DMS 273 (cell line): ENCODE measurements at regions not wholly inside any gene's neighbourhood (a gene's known extent, or its start where the extent isn't known, plus 50 kb on each side); places are given as distances from the start of the nearest gene placed in this dataset.

Experiments
- DNase-seq: peaks from one replicate; lab custom pipeline; 2025; ENCODE audit not compliant: unreplicated experiment; lab: John Stamatoyannopoulos, UW

- peak; percentile 59 for DNase-seq
These were observed 1078.5 kb downstream of the TUSC7 start for GRCh38 chr3:117788061-117788460.

GRCh38 chr3:117788506-117788905 lies 1078.9 kb downstream of the TUSC7 start:
- peak; percentile 42 for DNase-seq

DNA sequence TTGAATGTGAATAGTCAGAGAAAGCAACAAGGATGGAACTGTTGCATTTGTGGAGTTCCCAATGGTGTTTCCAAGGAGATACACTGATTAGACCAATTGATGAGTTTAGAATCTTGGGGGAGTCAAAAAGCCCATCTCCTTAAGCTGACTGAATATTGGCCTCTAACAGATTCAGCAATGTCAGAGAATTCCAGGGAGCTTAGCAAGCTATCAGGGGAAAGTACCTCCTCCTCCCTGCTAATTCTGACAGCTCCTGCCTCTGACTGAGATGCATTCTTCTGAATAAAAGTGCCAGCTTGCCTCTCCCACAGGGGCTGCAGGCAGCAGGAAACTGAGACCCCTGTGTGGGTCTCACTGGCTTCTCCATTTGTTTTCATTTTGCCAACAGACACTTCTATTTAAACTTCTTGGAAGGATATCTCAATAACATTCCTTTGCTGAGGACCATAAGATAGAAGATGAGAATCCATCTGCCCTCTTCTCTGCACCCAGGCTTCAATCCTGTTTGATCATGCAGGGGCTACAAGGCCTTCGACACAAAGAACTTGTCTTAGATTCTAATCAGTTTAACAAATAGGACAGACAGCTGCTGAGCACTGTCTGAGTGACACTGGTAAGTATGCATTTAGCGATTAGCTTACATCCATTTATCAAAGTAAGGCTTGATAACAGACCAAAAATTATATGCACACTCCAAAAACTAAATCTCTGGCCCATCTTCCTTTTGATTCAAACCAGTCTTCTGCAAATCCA lies 1080.8 kb downstream of the TUSC7 start:
- no peak for DNase-seq

- peak; percentile 39 for DNase-seq
These were observed 1084.2 kb downstream of the TUSC7 start for GRCh38 chr3:117793622-117794265.

DNA sequence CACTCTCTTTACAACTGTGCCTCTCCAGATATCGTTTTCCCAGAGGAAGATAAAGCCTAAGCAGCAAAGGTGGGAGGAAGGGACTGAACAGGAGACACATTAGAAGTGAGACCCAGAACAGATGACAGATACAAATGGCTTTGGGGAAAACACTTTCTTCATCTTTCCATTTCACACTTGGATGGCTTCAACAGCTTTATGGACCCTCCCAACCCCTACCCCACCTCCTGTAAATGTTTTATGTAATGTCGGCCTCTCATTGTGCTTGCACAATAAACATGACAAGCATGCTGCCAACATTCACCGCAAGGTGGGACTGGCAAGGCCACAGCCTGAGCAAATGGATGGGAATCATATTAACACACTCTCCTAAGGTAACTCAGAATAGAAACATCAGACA lies 1088.6 kb downstream of the TUSC7 start:
- no peak for DNase-seq

DNA sequence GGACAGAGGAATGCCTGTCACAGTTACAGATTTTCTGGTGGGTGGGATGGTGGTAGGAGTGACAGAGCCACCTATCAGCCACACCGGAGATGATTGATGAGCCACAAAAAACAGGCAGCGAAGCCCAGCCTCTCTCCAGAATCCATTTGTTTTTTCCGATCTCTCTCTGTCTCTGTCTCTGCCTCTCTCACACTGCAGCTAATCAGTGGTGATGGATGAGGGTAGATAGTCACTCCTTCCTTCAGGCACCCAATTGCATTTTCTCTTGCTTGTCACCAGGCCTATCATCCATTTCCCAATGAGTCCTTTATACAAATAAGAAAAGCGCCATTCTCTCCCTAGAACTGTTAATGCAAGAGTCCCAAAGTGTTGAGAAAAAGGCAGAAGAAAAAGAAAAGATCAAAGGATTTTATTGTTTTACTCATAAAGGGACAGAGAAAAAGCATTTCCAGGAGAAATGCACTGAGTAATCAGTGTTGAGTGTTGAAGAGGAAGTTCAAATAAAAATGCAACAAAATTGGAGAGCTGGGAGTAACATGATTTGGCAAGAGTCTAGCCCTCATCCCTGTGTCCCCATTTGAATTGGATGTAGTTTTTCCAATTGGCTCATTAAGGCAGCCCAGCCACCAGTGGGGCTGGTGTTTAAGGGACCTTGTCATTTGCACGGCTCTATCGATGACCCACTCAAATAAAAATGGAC lies 1089.3 kb downstream of the TUSC7 start:
- no peak for DNase-seq

DNA sequence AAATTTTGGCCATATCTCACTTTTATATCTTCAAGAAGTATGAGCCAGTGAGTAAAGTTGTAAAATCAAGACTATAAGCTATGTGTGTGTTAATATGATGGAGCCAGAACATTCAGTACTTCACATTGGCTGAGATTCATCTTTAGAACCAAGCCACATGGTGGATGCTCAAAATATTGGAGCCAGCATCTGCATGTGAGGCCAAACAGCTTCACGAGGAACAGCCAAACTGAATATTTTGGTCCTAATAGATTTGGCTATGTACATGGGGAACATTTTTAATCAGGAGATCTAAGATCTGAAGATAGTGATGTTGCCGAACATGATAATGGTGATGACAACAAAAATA lies 1089.8 kb downstream of the TUSC7 start:
- DNase-seq = no peak

DNA sequence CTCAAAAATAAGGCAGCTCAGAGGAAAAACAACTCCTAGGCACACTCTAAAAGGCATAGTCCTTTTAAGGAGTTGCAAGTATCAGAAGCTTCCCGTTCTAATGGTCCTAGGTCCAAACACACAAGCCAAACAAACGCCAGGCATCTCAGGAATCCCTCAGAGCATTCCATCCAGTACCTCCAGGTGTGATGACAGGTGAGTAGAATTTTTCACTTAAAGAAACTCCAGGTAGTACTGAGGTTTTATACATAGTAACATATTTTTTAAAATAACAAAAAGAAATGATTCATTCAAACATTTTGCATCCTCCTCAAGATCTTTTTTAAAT lies 1092.3 kb downstream of the TUSC7 start:
- no peak for DNase-seq

DNA sequence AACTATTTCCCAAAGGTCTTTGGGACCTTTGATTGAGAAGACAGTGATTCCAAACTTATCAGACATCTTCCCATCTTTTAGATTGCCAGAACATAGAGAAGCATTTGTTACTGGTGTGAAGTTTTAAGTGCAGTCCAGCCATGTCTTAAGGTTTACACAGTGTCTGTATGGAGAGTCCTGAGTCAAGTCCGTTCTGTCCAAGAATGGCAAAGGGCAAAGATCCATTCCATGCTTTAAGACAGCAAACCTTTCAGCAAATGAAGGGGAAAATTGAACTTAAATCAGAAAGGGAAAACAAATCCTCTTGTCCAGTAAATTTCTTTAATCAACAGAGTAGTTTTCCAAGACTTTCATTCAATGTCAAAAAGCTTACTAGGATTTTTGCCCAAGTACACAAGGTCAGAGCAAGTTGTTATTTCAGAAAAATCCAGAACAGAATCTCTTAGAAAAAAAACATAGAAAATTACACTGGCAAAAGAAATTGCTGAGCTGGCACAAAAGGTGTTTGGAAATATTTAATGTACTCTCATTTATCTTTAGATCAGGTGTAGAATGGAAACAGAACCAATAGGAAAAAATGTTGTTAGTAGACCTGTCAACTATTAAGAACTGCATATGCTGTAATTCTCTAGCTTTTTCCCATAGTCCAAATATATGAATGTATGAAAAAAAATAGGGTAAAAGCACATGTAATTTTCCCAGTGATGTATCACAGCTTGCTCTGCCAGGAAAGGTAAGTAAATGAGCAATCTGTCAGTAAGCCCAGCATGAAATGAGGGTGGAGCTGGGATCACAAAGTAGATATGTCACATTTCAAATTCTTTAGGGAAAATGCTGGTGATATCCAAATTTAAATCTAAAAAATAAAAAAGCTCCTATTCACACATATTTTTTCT lies 1099.9 kb downstream of the TUSC7 start:
- DNase-seq = no peak

DNA sequence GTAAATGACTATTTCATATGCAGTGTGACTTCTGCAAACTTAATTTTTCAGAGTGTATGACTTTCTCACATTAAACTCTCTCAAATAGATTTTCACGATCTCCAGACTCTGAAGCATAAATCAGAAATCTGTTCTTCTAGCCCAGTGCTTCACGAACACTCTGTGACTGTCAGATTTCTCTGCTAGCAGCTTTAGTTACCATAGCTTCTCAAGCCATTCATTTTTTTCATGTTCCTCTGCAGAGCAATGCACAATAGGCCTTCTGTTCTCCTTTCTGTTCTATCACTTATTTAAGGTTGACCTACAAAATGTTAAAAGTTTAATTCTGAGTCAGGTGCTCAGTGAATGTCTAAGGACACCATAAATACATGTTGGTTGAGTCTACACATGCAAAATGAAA lies 1102.2 kb downstream of the TUSC7 start:
- DNase-seq = no peak

- DNase-seq = no peak
These were observed 1105.4 kb downstream of the TUSC7 start for GRCh38 chr3:117814975-117815374.

DNA sequence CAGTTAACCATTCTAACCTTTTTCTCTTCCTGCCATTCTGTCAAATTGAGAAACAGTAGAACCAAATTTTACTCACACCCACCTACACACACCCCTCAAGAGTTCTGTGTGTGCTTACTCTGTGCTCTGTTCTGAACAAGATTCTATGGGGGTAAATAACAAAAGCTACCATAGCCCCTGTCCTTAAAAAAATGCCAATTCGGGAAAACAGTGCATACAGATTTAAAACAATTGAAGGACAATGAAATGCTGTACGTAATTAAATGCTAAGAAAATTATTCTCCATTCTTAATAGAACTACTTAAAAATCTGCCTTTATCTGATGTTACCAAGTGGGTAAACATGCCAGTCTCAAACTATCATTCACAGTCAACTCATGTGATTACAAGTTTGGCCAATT lies 1107.5 kb downstream of the TUSC7 start:
- no peak for DNase-seq

- no peak for DNase-seq
These were observed 1109.0 kb downstream of the TUSC7 start for GRCh38 chr3:117818592-117818991.

DNA sequence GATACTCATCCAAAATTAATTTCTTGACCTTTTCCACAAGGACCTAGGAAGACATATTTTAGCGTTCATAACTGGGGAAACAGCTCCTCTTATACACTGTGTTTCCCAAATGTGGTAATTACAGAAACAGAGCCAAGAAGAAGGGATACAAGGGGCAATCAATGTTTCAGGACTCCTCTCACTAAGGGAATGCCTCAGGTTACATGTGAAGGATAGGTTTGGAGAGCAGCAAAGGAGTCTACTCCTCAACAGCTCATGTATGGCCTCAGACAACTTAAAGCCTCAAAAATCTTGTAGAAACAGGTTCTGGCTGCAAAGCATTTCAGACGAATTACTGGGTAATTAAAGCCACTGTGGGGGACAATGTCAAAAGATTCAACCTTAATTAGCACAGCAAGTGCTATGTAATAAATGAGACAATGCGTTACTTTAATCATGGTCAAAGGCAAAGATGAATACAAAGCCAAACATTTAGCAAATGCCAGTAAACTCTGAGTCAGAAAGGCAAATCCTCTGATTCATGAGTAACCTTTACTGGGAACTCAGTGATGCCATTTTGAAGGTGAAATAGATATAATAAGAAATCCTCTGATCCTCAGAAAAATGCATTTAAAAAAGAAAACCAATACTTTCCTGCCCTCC lies 1111.2 kb downstream of the TUSC7 start:
- no peak for DNase-seq

DNA sequence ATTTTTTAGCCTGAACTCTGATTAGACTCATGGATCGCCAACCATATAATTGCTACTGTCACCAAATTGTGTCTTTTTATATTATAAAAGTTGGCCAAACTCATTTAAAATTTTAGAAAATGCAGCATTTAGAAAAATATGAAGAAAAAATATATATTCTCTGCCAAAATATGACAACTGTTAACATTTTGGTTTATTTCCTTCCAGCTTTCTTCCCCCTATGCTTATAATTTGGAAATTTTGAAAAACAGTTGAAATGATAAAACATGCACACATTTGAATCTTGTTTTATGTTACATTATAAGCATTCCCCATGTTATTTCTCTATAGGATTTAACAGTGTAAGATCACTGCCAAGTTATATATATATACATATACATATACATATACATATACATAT lies 1112.8 kb downstream of the TUSC7 start:
- DNase-seq = no peak

- no peak for DNase-seq
These were observed 1126.7 kb downstream of the TUSC7 start for GRCh38 chr3:117836296-117836695.

DNA sequence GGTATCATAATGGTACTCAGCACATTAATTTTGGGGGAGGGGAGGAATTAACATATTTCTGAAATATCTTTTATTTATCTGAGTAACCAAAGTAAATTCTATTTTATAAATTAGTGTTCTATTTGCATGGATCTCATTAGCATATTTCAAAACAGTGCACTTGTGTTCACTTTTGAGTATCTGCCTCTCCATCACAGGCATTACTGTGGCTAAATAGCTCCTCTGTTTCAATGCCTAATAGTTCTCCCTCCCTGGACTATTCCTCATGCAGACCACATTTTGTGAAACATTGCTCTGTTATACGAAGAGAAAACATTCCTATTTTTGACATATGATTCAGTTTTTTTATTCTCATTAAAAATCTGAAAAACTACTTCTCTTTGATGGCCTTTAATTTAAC lies 1127.8 kb downstream of the TUSC7 start:
- DNase-seq = no peak

GRCh38 chr3:117842086-117842485 lies 1132.5 kb downstream of the TUSC7 start:
- peak; percentile 63 for DNase-seq

DNA sequence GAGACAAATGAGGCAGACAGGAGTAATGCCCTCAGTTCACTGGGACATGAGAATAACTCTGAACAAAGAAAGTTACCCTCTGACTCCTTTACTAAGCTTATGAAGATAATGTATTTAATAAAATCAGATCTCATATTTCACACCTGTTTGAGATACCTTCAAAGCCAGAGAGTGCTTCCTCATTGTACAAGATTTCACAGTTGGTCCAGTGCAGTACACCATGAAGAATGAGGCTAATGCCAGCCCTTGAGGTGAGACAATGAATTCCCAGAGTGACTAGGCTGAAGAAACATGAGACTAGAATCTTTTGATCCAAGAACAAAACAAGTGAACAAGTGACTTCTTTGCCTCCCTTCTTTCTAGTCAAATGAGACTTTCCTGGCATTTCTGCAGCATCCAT lies 1133.8 kb downstream of the TUSC7 start:
- no peak for DNase-seq

- no peak for DNase-seq
These were observed 1135.1 kb downstream of the TUSC7 start for GRCh38 chr3:117844676-117845075.

- no peak for DNase-seq
These were observed 1136.7 kb downstream of the TUSC7 start for GRCh38 chr3:117846238-117846637.
